ENCODE measurements at regions not wholly inside any gene's neighbourhood (a gene's known extent, or its start where the extent isn't known, plus 50 kb on each side); places are given as distances from the start of the nearest gene placed in this dataset.

DNA sequence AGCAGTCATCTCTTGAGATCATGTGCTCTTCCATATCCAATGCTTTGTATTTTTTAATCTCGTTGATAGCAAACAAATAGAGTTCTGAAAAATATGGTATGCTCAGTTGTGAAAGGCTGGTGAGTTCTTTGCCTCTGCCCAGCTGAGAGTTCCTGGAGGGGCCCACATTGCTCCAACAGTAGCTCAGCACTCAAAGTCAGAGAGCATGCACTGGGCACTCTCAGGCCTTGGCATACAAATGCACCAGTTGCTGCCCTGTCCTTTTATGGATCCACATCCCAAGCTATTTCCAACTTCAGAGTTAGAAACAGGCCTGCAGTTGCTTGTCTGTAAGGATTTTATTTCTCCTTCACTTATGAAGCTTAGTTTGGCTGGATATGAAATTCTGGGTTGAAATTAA, 181.7 kb upstream of the CHRNA7 start:
- no peaks in the 10 kb centered on the region for H3K79me2 ChIP-seq (ENCODE audit: control insufficient read depth, insufficient read depth, low read length)
- no peak overlapping the region for H3K9ac ChIP-seq (replicated peaks; ENCODE audit: extremely low read depth, insufficient read depth, low read length)
- no peak overlapping the region for H3K4me3 ChIP-seq (replicated peaks in 1 of 3; ENCODE audit: insufficient read depth in 1 of 3, low read depth in 1 of 3, low read length in 3 of 3)
- no peak overlapping the region for H3K4me2 ChIP-seq (ENCODE audit: insufficient read depth, low read length)
- intact Hi-C loops (cut with micrococcal nuclease) (no loop called here), dilution Hi-C loops (cut with MboI; ENCODE audit: extremely low pct_ligation_motif_present, low sequenced_read_pairs) (no loop called here)
- no peak overlapping the region for H2AFZ ChIP-seq (ENCODE audit: low read depth, low read length)
- POLR2A ChIA-PET, result no interaction called here
- no peak overlapping the region for H3K27ac ChIP-seq (ENCODE audit: insufficient read depth, low read depth, low read length)
- H3K9me3 ChIP-seq (replicated peaks; ENCODE audit: control insufficient read depth, insufficient read depth, low read length), result peaks cover 4% of the 10 kb centered on the region
- no peaks in the 10 kb centered on the region for H3K36me3 ChIP-seq (ENCODE audit: control insufficient read depth in 2 of 2, extremely low read depth in 1 of 2, insufficient read depth in 2 of 2, low read length in 2 of 2)
- H3K27me3 ChIP-seq (ENCODE audit: control insufficient read depth in 2 of 2, insufficient read depth in 2 of 2, low read length in 2 of 2), result no peaks in the 10 kb centered on the region
- no peaks in the 10 kb centered on the region for H4K20me1 ChIP-seq (replicated peaks; ENCODE audit: control insufficient read depth, extremely low read depth, insufficient read depth, low read length)
- CTCF ChIA-PET, result no interaction called here
- DNase-seq (ENCODE audit: low read depth, low spot score), result no peak
- no peak for FAIRE-seq
- no peaks in the 10 kb centered on the region for H3K4me1 ChIP-seq (ENCODE audit: control insufficient read depth, extremely low read depth, insufficient read depth, low read length)
- BruUV-seq (replicated peaks), result no TSS peak
- TF ChIP-seq FOS (IDR thresholded peaks at IDR 0.05; ENCODE audit: borderline replicate concordance, insufficient read depth, low read length) (no peak), EZH2 (IDR thresholded peaks at IDR 0.05; ENCODE audit: borderline replicate concordance, low read depth, low read length, severe bottlenecking) (no peak), POLR2AphosphoS5 (IDR thresholded peaks at IDR 0.05; ENCODE audit: insufficient read depth, low read depth, low read length) (no peak), JUN (IDR thresholded peaks at IDR 0.05; ENCODE audit: borderline replicate concordance, insufficient read depth, insufficient read length, low read depth) (no peak), POLR2A (IDR thresholded peaks at IDR 0.05; ENCODE audit: low read depth, low read length) (no peak), GATA2 (IDR thresholded peaks at IDR 0.05; ENCODE audit: insufficient read depth, insufficient read length, low read depth, low read length) (no peak), MYC (IDR thresholded peaks at IDR 0.05; ENCODE audit: low read depth, low read length) (no peak)
- TF ChIP-seq, protein P1, sequence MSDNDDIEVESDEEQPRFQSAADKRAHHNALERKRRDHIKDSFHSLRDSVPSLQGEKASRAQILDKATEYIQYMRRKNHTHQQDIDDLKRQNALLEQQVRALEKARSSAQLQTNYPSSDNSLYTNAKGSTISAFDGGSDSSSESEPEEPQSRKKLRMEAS (IDR thresholded peaks at IDR 0.05; ENCODE audit: insufficient read depth, insufficient read length), result no peak
- TF ChIP-seq, protein P2, sequence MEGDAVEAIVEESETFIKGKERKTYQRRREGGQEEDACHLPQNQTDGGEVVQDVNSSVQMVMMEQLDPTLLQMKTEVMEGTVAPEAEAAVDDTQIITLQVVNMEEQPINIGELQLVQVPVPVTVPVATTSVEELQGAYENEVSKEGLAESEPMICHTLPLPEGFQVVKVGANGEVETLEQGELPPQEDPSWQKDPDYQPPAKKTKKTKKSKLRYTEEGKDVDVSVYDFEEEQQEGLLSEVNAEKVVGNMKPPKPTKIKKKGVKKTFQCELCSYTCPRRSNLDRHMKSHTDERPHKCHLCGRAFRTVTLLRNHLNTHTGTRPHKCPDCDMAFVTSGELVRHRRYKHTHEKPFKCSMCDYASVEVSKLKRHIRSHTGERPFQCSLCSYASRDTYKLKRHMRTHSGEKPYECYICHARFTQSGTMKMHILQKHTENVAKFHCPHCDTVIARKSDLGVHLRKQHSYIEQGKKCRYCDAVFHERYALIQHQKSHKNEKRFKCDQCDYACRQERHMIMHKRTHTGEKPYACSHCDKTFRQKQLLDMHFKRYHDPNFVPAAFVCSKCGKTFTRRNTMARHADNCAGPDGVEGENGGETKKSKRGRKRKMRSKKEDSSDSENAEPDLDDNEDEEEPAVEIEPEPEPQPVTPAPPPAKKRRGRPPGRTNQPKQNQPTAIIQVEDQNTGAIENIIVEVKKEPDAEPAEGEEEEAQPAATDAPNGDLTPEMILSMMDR (IDR thresholded peaks at IDR 0.05; ENCODE audit: extremely low read depth in 1 of 2, insufficient read depth in 1 of 2, low read depth in 1 of 2, low read length in 2 of 2), result no peak
- no peaks in the 10 kb centered on the region for H3K9me1 ChIP-seq (replicated peaks; ENCODE audit: control insufficient read depth, extremely low read depth, insufficient read depth, low read length)

Data from endothelial cell of umbilical vein (primary cell).